GM04503 (cell line): ENCODE measurements at regions not wholly inside any gene's neighbourhood (a gene's known extent, or its start where the extent isn't known, plus 50 kb on each side); places are given as distances from the start of the nearest gene placed in this dataset.
"Not testable (repeated sequence)": the region's sequence is repeated elsewhere in the genome, so short reads cannot be mapped to it uniquely, and the experiment has no call there.

Experiments used
- DNase-seq: peaks from one replicate; pipeline ENCODE4 v3.0.0-alpha.2; 2012; ENCODE audit warnings: low read depth

- DNase-seq: no peak
Observed at GRCh38 chr9:29613773-29614172, 2040.5 kb upstream of the C9orf72 start.

DNA sequence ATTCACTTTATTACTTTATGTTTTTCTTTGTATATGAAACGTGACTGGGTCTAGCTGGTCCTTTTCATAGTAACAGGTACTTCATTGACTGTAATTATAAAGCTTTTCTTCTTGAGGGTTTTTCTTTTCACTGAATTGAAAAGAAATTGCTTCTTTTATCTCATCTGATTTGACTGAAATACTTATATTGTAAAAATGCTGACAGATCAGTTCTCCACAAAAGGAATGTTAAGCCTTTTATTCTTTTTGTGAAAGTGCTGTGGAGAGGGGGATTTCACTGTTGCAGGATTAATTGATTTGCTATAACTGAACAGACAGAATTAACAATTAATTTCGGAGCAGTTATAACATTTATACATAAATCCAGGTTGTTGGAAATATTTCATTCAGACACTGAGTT is 2043.6 kb upstream of the C9orf72 start:
- no peak for DNase-seq

DNA sequence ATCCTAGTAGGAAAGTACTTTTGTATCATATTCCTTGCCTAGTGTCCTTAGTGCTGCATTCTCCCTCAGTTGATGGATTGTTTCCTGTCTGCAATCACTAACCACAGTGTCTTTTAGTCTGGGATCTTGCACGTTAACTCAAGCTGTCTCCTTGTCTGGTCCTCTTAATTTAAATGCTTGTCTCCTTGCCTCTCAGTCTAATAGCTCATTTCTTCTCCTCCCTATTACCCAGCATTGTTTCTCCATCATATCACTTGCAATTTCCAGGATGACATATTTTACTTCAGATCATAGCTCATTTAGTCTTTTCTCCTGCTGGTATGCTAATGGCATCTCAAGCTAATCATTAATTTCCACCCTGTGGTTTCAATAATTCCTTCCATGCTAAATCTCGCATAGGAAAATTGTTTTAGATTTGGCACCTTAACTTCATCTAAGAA is 2052.0 kb upstream of the C9orf72 start:
- DNase-seq: no peak

DNA sequence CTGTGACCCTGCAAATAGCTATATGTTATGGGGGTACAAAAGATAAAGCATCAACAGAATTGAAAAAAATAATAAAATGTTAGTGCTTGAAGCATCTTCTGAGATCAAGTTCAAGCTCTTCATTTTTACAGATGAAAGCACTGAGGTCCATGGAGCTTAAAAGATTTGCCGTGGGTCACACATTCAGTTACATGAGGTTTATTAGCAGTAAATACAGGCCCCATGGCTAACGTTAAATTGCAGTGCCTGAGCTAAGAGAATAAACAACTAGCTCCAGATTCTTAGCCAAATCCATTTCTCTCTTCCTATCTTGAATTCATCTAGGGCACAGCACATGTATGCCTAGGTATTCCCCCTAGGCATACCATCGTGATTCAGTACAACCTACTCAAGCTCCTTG is 2052.7 kb upstream of the C9orf72 start:
- no peak for DNase-seq

DNA sequence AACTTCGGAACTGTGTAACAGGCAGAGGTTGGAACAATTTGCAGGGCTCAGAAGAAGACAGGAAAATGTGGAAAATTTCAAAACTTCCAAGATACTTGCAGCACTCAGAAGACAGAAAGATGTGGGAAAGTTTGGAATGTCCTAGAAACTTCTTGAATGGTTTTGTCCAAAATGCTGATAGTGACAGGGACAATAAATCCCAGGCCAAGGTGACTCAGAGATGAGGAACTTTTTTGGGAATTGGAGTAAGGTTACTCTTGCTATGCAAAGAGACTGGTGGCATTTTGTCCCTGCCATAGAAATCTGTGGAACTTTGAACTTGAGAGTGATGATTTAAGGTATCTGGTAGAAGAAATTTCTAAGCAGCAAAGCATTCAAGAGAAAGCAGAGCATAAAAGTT is 2055.6 kb upstream of the C9orf72 start:
- not testable (repeated sequence) for DNase-seq

GRCh38 chr9:29637471-29638237 is 2064.4 kb upstream of the C9orf72 start:
- no peak for DNase-seq

DNA sequence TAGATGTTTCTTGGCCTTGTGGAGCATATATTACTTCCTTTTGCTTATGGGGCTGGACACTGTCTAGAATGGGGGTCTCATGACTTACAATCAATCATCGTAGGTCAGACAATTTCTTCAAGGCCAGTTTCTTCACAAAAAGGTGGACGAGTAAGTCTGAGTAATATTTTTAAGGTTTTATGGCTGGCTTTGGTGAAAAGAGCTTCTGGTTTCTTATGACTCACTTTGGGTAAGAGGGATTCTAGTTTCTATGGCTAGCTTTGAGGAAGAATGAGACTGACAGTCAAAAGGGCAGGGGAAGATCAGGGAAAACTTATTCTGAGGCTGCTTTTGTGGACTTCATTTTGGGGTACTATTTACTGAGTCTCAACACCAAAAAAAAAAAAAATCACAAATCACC is 2067.2 kb upstream of the C9orf72 start:
- DNase-seq: no peak

- no peak for DNase-seq
Observed at GRCh38 chr9:29644514-29644913, 2071.2 kb upstream of the C9orf72 start.

DNA sequence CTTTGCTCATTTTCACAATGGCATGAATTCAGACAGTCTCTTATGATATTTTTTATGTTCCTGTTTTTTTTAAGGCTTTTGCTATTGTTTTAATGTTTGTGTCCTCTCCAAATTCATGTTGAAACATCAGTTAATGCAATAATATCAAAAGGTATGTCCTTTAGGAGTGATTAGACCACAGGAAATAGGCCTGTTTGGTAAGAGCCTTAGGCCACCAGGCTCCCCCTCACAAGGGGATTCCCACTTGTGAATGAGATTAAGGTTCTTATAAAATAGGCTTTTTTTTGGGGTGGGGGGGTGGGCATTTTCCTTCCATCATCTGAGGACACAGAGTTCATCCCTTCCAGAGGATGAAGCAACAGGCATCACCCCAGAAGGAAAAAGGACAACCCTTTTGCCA is 2074.2 kb upstream of the C9orf72 start:
- DNase-seq: no peak

DNA sequence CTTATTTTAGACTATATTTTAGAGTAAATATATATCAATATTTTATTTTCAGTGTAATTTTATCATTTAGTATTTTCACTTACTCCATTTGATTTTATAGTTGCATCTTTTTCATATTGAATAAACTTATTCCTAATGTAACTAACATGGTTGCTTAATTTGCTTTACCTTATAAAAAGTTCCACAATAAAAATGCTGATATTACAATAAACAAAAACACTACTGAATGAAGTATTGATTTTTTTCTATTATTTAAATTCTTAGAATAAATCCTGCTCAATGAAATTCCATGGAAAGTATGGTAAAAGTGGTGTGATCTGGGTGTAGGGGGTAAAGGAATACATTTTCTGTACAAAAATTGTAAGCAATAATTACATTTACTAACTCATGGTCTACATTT is 2074.9 kb upstream of the C9orf72 start:
- DNase-seq: no peak

DNA sequence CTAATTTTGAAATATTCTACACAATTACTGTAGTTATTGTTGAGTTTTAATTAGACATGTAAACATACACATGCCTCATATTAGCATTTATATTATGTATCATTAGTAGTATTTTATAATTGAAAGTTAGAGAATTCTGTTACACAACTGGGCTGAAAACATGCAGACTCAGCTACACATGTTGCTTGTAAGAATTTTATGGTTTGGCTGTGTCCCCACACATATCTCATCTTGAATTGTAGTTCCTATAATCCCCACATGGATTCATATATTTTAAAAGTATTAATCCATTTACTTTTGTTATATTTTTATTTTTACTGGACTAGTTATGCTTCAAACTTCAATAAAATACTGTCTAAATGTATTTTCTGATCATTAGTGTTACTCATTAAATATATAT is 2075.3 kb upstream of the C9orf72 start:
- no peak for DNase-seq

DNA sequence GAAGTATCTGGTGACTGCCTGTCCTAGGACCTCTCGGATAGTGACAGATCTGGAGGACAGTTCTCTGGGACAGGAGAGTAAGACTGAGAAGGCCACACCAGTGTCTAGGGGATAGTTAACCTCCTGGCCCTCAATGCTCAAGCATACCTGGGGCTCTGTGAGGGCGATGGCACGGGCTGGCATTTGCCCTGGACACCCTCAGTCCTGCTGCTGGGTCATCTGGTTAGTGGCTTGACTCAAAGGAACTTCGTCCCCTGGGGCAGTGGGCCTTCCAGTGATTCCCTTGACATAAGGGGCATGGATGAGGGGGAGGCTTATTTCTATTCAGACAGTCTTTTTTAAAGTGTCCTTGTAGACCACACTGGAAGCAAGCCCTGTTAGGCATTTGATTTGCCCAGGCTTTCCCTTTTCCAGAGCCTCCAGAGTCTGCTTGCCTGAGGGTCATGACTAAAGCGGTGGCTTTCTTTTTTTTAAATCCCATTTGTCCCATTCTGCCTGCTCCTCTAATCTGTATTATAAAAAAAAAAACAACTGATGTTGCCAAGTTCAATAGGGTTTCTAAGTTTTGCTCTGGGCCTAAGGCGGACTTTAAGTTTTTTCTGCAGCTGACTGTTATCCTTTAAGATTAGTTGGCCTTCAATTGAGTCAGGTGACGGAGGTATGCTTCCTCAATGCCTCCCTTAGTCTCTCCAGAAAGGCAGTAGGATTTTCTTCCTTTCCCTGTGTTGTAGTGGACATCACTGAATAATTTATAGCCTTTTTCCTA is 2083.5 kb upstream of the C9orf72 start:
- DNase-seq: no peak

GRCh38 chr9:29657821-29658220 is 2084.5 kb upstream of the C9orf72 start:
- DNase-seq: no peak

DNA sequence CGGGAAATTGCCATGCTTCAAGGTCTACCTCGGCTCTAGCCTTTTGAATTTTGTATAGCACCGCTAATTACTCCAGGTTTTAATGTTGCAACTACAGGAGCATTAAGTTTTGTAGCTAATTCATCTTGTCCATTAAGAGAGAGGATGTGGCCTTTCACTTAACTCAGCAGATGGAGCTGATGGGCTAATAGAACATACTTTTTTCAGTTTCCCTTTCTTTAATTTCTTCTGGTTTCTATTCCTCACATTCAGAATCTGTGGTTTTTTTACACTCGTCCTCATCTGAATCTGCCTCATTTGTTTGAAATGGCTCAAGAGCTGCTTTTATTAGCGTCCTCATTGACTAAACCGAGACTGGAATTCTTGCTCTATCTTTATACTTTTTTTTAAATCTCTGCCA is 2085.7 kb upstream of the C9orf72 start:
- DNase-seq: no peak

DNA sequence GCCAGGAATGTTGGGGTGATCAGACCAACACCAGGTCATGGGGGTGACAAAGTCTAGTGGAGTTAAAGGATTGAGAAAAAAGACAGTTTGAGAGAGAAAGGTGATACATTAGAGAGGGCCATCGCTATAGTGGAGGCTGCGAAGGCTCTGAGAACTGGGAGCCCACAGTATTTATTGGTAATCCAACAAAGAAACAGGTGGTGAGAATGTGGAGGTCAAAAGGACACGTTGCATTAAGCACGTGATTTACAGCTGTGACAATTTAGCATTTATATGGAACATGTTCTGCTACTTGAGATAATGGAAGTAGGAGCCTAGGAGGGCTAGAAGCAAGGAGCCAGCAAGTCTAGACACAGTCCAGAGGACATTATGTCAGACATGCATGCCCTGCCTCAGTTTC is 2086.5 kb upstream of the C9orf72 start:
- no peak for DNase-seq

DNA sequence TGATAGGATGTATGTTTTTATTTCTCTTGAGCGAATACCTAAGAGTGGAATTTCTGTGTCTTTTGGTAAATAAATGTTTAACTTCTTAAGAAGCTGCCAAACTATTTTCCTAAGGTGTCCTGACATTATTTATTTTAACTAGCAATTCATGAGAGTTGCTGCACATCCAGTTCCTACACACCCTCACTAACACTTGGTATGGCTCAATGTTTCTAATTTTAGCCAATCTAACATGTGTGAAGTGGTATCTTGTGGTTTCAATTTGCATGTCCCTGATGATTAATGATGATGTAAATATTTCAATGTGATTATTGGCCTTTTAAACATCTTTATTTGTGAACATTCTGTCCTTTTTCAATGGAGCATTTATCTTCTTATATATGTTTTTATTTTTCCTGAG is 2095.5 kb upstream of the C9orf72 start:
- DNase-seq: no peak

- DNase-seq: no peak
Observed at GRCh38 chr9:29669613-29670012, 2096.3 kb upstream of the C9orf72 start.

- no peak for DNase-seq
Observed at GRCh38 chr9:29685531-29685930, 2112.2 kb upstream of the C9orf72 start.

GRCh38 chr9:29691145-29691544 is 2117.9 kb upstream of the C9orf72 start:
- DNase-seq: no peak

DNA sequence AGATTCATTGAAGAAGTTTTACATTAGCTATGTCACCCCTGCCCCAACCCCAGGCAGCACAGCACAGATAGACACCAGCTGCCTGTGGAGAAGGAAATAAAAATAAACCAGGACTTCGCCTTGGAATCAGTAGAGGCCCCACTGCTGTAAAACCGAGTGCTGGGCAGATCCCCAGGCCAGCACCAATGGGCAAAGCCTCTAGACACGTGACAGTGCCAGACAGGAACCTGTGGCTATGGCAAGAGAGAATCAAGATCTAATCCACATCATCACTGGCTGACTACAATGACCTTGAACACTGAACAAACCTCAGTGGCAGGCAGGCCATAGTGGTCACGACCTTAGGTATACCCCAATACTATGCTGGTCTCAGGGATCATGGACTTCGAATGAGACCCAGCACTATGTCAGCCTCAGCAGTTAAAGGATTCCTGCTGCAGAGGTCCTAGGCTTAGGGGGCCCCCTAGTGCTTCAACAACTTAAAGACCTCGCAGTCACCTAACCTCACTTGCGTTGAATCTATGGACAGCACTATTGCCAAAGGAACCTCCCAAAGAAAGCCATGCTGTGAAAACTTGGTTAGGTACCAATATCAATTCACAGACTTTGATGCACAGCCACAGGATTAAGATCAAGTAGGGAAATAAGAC is 2118.6 kb upstream of the C9orf72 start:
- DNase-seq: no peak

DNA sequence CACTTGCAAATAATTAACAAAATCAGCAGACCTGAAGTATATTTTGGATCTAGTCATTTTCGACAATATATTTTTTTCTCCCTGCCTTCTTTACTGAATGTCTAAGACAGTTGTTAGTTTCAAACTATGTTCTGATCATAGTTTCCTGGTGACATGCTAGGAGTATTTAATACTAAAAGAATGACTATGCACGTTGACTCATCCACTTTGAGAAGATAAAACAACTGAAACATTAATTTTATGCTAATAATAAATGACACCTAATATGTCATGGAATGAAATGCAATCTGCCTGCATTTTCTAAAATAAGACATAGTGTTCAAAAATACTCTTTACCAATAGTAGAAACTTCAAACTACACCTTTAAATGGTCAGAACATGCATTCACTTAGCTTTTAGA is 2123.7 kb upstream of the C9orf72 start:
- DNase-seq: no peak

- DNase-seq: no peak
Observed at GRCh38 chr9:29701559-29701958, 2128.3 kb upstream of the C9orf72 start.

- DNase-seq: no peak
Observed at GRCh38 chr9:29701971-29702370, 2128.7 kb upstream of the C9orf72 start.
